Activated CD8-positive, alpha-beta memory T cell treated with anti-CD3 and anti-CD28 coated beads, Interleukin-2, amount 50 U/mL, for 24 hours (primary cell): ENCODE measurements at regions not wholly inside any gene's neighbourhood (a gene's known extent, or its start where the extent isn't known, plus 50 kb on each side); places are given as distances from the start of the nearest gene placed in this dataset.
"Not testable (repeated sequence)": the region's sequence is repeated elsewhere in the genome, so short reads cannot be mapped to it uniquely, and the experiment has no call there.

ENCODE experiments used
- DNase-seq: peaks from one replicate; pipeline ENCODE4 v3.0.0-alpha.2; 2020; ENCODE audit errors: extremely low read depth

DNA sequence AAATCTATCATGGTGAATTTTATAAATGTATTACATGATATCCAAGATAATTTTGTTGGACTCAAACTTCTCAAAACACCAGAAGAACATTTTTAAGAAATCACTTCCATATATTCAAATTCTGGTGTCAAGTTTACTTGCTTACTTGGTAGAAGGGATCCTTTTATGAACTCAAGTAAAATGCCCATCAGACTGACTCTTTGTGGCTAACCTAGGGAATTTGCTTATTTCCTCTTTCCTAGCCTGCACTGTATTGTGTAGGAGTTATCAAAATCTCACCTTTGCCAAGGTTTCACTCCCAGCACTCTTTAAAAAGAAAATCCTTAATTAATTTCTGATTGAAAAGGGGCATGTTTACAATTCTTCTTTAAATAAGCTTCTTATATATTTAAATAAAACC is 196.5 kb downstream of the DUSP6 start:
- no peak for DNase-seq

DNA sequence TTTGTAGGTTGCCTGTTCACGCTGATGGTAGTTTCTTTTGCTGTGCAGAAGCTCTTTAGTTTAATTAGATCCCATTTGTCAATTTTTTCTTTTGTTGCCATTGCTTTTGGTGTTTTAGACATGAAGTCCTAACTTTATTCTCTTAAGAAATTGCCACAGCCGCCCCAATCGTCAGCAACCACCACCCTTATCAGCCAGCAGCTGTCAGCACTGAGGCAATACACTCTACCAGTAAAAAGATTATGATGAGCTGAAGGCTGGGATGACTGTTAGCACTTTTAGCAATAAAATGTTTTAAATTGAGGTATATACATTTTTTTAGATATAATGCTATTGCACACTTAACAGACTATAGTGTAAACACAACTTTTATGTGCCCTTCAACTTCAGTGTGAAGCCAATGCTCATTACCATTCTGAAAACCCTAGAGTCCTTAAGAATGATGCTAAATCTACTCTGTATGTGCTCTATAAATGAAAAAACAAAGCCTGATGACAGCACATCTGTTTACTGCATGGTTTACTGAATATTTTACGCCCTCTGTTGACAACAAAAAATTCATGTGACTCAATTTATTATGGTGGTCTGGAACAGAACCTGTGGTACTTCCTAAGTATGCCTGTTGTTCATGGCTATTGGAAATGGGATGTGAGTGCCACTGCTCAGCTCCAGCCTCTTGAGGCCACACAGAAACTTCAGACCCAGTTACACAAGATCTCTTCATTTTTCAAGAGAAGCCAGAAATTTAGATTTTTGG is 197.4 kb downstream of the DUSP6 start:
- no peak for DNase-seq

DNA sequence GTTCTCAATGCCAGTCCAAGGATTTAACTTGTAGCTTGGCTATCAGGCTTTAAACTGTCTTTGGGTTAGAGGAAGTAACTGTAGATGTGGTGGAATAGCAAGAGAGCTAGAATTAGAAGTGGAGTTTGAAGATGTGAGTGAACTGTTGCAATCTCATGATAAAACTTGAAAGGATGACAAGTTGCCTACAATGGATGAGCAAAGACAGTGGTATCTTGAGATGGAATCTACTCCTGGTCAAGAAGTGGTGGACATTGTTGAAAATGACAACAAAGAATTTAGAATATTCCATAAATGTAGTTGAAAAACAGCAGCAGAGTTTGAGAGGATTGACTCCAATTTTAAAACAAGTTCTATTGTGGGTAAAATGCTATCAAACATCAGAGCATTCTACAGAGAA is 199.0 kb downstream of the DUSP6 start:
- DNase-seq, result no peak

DNA sequence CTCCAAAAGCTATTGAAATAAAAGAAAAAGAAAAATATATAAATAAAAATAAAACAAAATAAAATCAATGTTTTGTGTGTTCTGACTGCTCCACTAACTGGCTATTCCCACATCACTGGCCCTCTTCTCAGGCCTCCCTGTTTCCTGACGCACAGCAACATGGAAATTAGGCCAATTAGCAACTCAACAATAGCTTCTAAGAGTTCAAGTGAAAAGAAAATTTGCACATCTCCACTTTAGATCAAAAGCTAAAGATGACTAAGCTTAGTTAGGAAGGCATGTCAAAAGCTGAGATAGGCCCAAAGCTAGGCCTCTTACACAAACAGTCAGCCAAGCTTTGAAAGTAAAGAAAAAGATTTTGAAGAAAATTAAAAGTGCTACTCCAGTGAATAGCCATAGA is 200.8 kb downstream of the DUSP6 start:
- DNase-seq, result no peak

DNA sequence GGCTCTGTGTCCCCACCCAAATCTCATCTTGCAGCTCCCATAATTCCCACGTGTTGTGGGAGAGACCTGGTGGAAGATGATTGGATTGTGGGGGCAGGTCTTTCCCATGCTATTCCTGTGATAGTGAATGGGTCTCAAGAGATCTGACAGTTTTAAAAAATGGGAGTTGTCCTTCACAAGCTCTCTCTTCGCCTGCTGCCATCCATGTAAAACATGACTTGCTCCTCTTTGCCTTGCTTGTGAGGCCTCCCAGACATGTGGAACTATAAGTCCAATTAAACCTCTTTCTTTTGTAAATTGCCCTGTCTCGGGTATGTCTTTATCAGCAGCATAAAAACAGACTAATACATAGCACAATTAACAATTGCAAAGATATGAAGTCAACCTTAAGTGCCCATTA is 201.5 kb downstream of the DUSP6 start:
- DNase-seq, result not testable (repeated sequence)

DNA sequence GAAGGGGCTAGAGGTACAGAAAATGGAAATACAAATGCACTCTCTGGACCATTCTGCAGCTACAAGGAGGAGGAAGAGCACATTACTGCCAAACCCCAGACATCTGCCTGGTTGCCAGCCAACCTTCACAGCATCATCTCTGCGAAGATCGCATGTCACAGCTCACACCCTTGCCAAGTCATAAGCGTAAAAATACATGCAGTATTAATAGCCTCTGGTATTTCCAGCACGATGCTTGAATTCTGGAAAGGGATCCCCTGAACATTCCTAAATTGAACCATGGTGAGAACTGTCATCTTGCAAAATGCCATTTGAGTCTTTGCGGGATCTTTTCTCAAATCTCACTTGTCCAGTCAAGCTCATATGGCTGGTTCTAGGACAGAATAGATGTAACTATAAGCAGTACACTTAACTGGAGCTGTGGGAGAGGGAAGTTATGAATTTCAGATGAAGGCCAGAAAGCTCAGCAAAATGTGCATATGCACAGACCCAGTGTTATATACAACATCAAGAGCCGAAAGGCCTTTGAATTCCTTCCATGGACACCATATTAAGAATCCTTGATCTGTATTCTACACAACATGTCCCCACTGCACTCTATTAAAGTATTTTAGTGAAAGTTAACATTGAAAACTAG is 211.6 kb downstream of the DUSP6 start:
- no peak for DNase-seq

DNA sequence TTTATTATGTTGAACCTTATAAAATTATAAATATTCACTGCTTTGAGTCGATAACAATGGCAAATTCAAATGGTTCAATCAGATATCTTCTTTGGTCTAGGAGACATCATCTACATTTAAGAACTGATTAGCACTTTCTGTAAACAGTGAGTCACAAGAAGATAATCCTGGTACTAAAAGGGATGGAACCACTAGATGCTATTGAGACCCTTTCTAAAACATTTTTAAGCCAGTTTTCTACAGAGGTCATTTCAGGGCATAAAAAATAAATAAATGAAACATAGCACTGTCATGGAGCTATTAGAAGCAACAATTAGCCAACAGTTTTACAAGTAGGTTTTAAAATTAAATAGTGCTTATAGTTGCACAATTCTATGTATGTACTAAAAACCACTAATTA is 212.2 kb downstream of the DUSP6 start:
- no peak for DNase-seq

DNA sequence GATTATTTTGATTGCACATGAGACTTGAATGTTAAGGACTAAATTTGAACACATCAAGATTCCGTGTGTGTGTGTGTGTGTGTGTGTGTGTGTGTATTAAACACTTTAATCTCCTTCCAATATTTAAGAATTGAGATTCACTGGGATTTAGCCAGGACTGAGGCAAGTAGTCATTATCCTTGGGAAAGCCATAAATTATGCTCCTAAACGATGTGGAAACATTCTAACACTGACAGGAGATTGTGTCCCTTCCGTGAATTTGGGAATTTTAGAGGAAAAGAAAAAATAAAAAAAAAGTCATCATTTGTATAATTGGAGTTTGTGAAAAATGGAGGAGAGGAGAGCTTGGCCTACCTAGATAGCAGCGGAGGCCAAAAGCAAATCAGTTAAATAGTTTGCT is 212.9 kb downstream of the DUSP6 start:
- no peak for DNase-seq

DNA sequence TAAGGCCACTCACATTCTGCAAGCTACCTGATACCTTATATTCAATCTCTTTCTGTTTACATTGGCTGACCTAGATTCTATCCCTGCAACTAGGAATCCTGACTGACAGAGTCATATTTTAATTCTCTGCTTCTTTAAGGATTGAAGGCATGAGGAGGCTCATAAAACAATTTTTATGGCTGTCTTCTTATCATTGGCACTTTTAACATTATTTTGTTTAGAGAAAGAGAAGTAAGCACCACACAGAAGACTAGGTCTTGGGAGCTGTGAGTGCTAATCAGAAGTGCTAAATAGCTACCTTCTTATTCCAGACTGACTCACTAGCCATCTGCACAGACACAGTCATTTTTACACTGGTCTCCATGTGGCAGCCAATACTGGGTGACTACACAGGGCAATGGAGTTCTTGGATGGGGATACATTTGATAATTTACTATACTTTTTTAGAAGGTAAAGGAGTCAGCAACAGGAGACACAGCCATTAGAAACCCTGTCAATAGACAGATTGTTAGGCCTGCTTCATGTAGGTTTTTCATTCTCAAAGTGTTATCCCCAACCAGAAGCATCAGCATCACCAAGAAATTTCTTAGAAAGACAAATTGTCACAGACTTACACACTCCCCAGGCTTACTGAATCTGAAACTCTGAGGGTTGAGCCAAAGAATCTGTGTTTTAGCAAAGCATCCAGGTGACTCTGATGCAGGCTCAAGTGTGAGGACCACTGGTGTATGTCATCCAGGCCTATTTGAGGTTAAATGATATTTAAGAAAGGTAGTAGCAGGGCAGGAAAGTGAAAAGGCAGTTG is 214.1 kb downstream of the DUSP6 start:
- no peak for DNase-seq

DNA sequence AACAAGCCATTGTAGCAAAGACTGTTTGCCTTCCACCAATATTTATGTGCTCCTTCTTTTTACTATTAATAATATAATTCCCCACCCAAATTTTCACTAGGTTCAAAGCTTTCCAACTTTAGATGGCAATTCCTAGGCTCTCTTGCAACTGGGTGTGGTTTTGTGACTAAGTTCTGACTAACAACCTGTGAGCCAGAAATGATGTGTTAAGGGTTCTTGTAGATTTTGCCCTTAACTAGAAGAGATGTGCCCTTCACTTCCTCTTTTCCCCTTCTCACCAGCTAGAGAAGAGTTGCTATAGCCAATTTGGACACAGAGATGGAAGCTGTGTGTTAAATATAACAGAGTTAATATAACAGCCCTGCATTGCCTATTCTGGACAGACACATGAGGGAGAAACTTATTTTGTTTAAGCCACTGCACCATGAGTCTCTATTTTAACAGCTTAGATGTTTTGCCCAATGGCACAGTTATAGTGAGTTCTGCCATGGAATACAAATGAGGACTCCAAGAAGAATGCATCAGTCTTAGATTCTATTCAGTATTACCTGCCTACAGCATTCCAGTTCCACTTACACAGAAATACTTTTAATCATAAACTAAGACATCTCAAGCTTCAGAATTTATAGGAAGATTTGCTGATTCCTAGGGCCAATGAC is 216.2 kb downstream of the DUSP6 start:
- no peak for DNase-seq

DNA sequence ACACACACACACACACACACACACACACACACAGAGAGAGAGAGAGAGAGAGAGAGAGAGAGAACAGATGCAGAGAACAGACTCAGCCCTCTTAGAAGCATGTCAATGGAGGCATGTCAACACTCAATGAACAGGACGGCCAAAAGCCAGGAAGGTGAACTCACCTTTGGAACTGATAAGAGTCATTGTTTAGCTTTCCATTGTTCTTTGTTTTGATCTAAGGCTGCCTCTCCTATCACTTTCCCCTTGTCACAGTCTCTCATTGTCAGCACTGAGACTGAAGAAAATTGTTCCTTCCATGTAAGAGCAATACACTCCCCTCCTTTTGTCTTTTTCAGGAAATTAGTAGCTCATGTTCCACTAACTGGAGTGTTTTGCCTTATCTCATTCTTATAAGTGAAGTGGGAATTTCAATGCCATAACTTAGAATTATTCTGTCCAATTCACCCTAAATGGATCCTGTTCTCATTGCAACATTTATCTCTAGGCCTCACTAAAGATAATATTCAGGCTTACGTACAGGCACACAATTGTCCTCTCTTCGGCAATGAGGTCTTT is 218.0 kb downstream of the DUSP6 start:
- no peak for DNase-seq

DNA sequence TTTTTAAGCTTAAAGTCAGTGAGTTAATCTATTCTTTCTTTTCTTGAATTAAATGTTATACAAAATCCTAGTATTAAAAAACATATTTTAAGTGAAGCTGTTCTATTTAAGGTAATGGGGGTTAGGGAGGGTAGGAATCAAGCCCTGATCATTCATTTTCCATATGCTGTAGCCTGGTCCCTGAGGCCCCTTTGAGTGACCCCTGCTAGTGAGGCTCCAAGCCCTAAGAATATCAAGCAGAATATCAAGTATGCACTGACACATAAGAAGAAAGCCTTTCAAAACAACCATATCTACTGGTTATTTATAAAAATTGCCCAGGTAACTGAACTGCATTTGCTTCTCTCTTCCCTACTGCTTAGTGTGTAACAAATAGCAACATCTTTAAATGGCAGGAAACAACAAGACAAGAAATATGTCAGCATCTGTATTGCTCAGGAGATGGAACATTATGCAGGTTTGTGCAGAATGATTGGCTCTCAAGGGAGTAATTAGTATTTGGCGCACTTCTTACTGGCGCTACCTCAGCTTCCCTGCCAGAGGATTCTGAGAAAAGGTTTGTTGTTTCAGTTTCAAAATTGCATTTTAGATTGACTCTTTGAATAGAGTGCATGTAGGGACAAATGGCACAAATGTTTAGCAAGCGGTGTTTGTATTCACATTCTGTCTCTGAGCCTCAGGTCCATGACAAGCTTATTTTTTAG is 223.0 kb downstream of the DUSP6 start:
- DNase-seq, result no peak

DNA sequence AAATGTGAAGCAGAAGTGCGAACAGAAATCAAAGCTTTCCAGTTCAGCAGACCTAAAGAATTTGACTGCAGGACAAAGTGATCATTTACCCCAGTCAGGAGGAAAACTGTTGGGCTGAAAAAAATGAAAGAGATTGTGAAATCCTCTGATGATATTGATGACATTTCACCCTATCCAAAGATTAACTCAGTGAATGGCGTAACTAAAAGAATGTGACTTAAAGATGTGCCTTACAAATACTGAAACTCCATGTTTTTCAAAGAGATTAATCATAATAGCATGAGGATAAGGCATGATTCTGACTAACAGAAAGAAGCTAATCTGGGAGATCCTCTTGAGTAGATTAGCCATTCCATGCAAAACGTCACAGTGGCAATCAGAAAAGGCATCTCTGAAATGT is 225.6 kb downstream of the DUSP6 start:
- no peak for DNase-seq

DNA sequence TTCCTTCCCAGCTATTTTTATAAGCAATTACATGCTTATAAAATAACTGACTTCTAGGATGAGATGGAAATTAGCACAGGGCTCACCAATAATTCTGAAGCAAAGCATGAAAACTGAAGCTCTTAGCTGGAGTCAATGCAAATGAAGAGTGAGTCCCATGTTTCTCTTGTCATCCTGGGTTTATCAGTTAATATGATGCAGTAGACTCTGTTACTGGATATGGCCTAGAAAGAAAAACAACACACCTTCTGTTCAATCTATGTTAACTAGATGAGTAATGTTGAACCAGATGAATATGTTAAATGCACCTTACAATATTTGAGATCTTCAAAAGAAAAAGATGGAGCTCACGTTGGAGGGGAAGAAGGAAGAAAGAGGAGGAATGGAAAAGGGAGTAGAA is 229.4 kb downstream of the DUSP6 start:
- DNase-seq, result no peak

DNA sequence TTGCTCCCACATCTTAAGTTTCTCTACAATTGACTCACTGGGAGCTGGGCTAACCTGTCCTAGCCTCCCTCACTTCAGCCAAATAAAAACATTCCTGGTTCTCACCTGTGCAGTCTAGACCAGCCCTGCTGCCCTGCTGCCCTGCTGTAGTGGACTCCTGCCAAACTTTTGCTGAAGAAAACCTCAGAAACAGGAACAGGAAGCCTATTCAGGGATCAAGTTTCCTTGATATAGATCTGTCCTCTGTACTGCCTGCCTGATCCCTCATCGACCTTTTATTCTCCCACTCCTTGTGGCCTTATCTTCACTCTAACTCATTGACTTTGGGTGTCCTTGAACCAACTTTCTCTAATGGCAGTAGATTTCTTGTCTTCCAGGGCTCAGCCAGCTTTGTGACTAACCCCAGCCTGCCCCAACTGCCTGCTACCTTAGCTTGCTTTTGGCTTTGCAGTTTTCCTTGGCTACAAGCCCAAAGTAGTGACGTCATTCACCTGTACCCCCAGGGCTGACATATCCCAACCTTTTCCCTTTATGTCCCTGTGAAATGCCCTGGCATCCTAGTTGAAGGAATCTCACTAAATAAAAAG is 234.8 kb downstream of the DUSP6 start:
- no peak for DNase-seq

DNA sequence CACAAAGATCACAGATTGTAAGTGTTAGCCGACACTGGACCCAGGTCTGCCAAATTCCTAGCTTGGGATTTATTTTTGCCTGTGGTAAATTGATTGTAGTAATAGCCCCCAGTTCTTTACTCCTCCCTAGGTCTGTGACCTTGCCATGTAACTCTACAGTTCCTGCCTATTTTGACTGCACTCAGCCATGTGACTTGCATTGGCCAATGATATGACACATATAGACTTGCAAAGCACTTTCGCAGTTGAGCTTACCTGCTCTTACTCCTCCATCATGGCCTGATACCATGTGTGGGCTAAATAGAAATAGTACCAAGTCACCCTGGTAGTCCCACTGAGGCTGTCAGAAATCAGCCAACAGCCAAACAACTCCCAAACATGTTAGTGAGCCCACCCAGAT is 240.3 kb downstream of the DUSP6 start:
- no peak for DNase-seq

DNA sequence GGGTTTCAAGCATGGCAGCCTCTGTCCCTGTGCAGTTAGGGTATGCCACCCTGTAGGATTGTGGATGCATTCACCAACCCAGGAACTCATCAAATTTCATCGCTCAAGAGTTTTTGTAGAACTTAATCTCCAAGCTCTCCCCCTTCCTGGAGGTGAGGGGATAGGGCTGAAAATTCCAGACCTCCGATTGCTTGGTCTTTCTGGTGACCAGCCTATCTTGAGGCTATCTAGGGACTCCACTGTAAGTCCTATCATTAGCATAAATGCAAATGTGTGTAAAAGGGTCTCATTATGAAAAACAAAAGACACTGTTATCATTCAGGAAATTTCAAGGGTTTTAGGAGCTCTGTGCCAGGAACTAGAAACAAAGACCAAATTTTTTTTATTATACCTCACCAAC is 244.0 kb downstream of the DUSP6 start:
- DNase-seq, result no peak

DNA sequence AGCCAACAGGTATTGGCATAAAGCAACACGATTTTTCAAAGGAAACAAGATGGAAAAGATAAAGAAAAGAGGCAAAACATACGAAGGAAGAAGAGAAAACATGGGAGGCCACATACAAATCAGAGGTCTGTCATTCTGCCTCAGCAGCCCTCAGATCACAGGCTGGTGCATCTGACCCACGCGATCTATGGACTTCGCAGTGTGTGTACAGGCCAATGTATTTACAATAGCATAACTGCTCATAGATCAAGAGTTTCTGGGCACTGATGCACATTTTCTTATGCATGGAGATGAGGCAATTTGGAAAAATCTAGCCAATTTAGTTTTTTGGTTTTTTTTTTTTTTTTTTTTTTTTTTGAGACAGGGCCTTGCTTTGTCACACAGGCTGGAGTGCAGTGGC is 245.4 kb downstream of the DUSP6 start:
- DNase-seq, result no peak

DNA sequence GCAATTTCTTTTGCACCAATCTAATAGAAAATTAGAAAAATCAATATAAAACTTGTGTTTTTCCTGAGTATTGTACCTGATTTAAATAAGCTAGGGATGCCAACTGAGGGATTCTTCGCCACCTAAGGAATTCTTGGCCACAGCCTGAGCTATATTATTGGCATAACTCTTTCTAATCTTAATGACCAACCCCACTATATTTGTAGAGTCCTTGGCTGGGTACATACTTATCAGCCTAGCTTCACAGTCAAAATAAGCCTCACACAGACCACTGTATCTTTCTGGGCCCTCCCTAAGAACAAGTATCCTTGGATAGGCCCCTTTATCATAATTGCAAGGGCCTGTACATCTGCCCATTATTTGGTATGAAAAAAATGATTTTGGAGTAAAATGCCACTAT is 247.1 kb downstream of the DUSP6 start:
- DNase-seq, result no peak

DNA sequence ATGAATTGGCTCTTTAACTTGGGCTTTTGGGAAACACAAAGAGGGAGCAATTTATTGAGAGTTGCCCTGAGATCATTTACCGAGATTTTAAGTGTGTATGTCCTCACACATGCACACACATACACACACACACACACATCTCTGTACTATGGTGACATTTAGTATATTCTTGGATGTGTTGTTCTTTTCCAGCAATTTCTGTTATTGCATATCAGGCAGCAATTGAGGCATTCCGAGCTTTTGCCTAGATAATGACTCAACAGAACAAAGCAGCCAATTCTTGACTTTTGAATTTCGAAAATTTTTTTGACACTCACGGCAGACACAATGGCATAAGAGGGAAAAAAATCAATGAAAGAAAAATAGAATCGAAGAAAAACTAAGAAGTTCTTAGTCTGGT is 248.5 kb downstream of the DUSP6 start:
- no peak for DNase-seq

DNA sequence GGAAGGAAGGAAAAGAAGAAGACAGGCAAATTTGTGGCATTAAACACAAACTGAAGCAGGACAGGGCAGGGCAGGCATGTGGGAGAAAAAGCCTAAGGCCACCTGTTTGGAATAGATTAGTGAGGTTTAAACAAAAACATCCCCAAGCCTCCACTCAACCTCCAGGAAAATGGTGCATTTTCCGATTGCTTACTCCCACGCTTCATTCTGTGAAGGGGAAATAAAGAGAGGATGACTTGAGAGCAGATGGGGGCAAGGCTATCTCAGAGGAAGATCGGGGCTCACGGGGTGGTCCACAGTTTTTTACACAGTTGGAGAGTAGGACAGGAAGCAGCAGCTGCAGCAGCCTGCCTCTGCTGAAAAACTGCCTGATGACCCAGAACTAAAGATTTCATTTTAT is 250.9 kb downstream of the DUSP6 start:
- DNase-seq, result no peak
